GM10248 (cell line): ENCODE measurements at regions not wholly inside any gene's neighbourhood (a gene's known extent, or its start where the extent isn't known, plus 50 kb on each side); places are given as distances from the start of the nearest gene placed in this dataset.
"Not testable (repeated sequence)": the region's sequence is repeated elsewhere in the genome, so short reads cannot be mapped to it uniquely, and the experiment has no call there.

Experiments
- CTCF ChIA-PET: fragments of 300-600 bp; sonication (Branson Sonifier 250); formaldehyde crosslinking; extraction: SDS; loops from one replicate; lab custom pipeline; 2021; ENCODE audit warnings: antibody characterized with exemption; lab: Yijun Ruan, JAX
- POLR2A ChIA-PET: fragments of 350-650 bp; sonication (Branson Sonifier 250); formaldehyde crosslinking; extraction: SDS; loops from one replicate; lab custom pipeline; 2020; ENCODE audit warnings: antibody characterized with exemption; lab: Yijun Ruan, JAX
- DNase-seq: peaks from one replicate; pipeline ENCODE4 v3.0.0; 2012; ENCODE audit errors: extremely low spot score
- TF ChIP-seq, protein P1 (sequence below): IDR thresholded peaks from 2 replicates; pipeline ENCODE4 v1.5.1; 2012; ENCODE audit warnings: mild to moderate bottlenecking, low read depth; ENCODE audit errors: extremely low read depth, missing control alignments, control extremely low read depth

DNA sequence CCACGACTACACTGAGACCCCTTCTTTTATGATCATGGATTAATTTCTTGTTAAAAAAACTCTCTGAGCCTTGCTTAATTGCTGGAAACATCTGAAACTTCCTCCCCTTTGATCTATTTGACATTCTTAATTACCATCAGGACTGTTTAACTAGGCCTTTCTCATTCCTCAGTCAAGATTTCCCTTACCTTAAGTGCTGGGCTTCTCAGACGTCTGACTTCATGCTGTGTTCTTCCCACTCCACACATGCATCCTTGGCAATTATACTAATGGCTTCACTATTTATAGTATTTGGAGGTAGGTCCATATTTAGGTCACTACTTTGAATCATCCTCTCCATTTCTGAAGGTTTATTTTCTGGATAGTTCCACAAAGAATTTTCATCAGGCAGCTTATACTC lies 341.3 kb upstream of the TMPRSS15 start:
- TF ChIP-seq, protein P1, sequence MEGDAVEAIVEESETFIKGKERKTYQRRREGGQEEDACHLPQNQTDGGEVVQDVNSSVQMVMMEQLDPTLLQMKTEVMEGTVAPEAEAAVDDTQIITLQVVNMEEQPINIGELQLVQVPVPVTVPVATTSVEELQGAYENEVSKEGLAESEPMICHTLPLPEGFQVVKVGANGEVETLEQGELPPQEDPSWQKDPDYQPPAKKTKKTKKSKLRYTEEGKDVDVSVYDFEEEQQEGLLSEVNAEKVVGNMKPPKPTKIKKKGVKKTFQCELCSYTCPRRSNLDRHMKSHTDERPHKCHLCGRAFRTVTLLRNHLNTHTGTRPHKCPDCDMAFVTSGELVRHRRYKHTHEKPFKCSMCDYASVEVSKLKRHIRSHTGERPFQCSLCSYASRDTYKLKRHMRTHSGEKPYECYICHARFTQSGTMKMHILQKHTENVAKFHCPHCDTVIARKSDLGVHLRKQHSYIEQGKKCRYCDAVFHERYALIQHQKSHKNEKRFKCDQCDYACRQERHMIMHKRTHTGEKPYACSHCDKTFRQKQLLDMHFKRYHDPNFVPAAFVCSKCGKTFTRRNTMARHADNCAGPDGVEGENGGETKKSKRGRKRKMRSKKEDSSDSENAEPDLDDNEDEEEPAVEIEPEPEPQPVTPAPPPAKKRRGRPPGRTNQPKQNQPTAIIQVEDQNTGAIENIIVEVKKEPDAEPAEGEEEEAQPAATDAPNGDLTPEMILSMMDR: no peak
- DNase-seq: no peak
- ChIA-PET POLR2A (no interaction called here), CTCF (no interaction called here)

GRCh38 chr21:18752894-18753293 lies 349.3 kb upstream of the TMPRSS15 start:
- POLR2A ChIA-PET, DNase-seq, CTCF ChIA-PET: not testable (repeated sequence)

GRCh38 chr21:18756272-18756671 lies 352.7 kb upstream of the TMPRSS15 start:
- CTCF ChIA-PET, DNase-seq, POLR2A ChIA-PET: not testable (repeated sequence)

- no peak for DNase-seq
- POLR2A ChIA-PET: no interaction called here
- CTCF ChIA-PET: no interaction called here
- TF ChIP-seq, protein P1: no peak
These were observed 355.7 kb upstream of the TMPRSS15 start for GRCh38 chr21:18759267-18759666.

GRCh38 chr21:18759751-18760161 lies 356.2 kb upstream of the TMPRSS15 start:
- TF ChIP-seq, protein P1: no peak
- POLR2A ChIA-PET: no interaction called here
- no peak for DNase-seq
- CTCF ChIA-PET: no interaction called here

GRCh38 chr21:18760247-18760646 lies 356.7 kb upstream of the TMPRSS15 start:
- no peak for DNase-seq
- ChIA-PET CTCF (no interaction called here), POLR2A (no interaction called here)
- TF ChIP-seq, protein P1: no peak

DNA sequence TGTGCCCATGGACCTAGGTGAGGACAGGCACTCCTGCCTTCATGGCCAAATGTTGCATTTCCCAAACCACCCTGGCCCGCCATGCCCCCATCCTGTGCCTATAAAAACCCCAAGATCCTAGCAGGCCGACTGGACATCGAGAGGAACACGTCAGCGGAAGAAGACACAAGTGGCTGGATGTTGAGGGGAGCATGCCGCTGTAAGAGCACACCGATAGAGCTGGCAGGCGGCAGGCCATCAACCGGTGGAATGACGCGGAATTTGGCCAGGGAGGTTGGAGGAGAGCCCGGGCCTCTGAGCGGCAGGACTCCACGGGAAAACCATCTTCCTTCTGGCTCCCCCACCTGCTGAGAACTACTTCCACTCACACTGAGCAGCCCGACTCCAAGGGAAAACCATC lies 361.1 kb upstream of the TMPRSS15 start:
- no peak for DNase-seq
- CTCF ChIA-PET: no interaction called here
- TF ChIP-seq, protein P1: no peak
- POLR2A ChIA-PET: no interaction called here

DNA sequence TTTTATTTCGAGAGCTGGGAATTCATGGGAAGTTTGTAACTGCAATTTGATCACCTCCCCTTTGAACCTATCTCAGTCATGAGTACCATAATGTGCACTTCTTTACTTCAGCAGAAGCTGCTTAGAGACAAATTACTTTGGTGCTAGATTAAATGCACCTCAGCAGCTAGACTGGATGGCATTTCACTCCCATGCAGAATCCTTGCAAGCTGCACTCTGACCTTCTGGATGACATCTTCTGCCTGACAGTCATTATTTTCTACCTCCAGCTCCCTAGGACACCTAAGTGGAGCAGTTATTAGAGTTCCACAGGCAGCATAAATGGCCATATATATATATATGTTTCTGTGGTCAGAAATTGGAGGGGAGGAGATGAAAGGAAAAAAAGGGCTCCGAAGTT lies 366.0 kb upstream of the TMPRSS15 start:
- ChIA-PET CTCF (no interaction called here), POLR2A (no interaction called here)
- TF ChIP-seq, protein P1: no peak
- DNase-seq: no peak
